Chondrocyte (in vitro differentiated cells): ENCODE measurements at regions not wholly inside any gene's neighbourhood (a gene's known extent, or its start where the extent isn't known, plus 50 kb on each side); places are given as distances from the start of the nearest gene placed in this dataset.

Experiments
- DNase-seq: peaks from one replicate; pipeline ENCODE4 v3.0.0; 2021; ENCODE audit warnings: mixed read lengths, low spot score
- H3K27ac Mint-ChIP-seq: one replicate; pipeline ENCODE4 v1.8.0; 2021; ENCODE audit warnings: mild to moderate bottlenecking, moderate library complexity, mixed read lengths; ENCODE audit not compliant: unreplicated experiment
- H3K27me3 Mint-ChIP-seq: 2 replicates; pipeline ENCODE4 v1.8.0; 2021; ENCODE audit warnings: low read depth, mixed read lengths
- H3K36me3 Mint-ChIP-seq: 2 replicates; pipeline ENCODE4 v1.8.0; 2021; ENCODE audit warnings: low read depth, mixed read lengths
- H3K4me1 Mint-ChIP-seq: 2 replicates; pipeline ENCODE4 v1.8.0; 2021; ENCODE audit warnings: low read depth, mild to moderate bottlenecking, mixed read lengths
- H3K4me3 Mint-ChIP-seq: one replicate; pipeline ENCODE4 v1.8.0; 2021; ENCODE audit warnings: mild to moderate bottlenecking, moderate library complexity, mixed read lengths; ENCODE audit not compliant: unreplicated experiment
- H3K9me3 Mint-ChIP-seq: 2 replicates; pipeline ENCODE4 v1.8.0; 2021; ENCODE audit warnings: low read depth, mixed read lengths
- CTCF ChIP-seq: fragments of 200-600 bp; sonication (generic); IDR thresholded peaks from 2 replicates; pipeline ENCODE4 v1.5.0; 2021; ENCODE audit warnings: antibody characterized with exemption, mild to moderate bottlenecking, moderate library complexity

GRCh38 chr3:194070634-194071409 lies 65.1 kb upstream of the HES1 start:
- no peak for TF ChIP-seq CTCF
- Mint-ChIP-seq H3K9me3 (peaks cover 35% of the 10 kb centered on the region), H3K27ac (no peak overlapping the region), H3K36me3 (peaks cover 17% of the 10 kb centered on the region), H3K4me1 (peaks cover 22% of the 10 kb centered on the region), H3K27me3 (peaks cover 30% of the 10 kb centered on the region), H3K4me3 (no peak overlapping the region)
- no peak for DNase-seq

GRCh38 chr3:194072097-194072428 lies 63.9 kb upstream of the HES1 start:
- Mint-ChIP-seq H3K27me3 (peaks cover 34% of the 10 kb centered on the region), H3K36me3 (peaks cover 8% of the 10 kb centered on the region), H3K9me3 (peaks cover 22% of the 10 kb centered on the region), H3K27ac (no peak overlapping the region), H3K4me3 (no peak overlapping the region), H3K4me1 (peaks cover 25% of the 10 kb centered on the region)
- DNase-seq = no peak
- TF ChIP-seq CTCF = no peak

GRCh38 chr3:194072691-194073279 lies 63.2 kb upstream of the HES1 start:
- TF ChIP-seq CTCF = no peak
- Mint-ChIP-seq H3K9me3 (peaks cover 15% of the 10 kb centered on the region), H3K27ac (no peak overlapping the region), H3K4me1 (peaks cover 25% of the 10 kb centered on the region), H3K36me3 (peaks cover under 1% of the 10 kb centered on the region), H3K4me3 (no peak overlapping the region), H3K27me3 (peaks cover 34% of the 10 kb centered on the region)
- no peak for DNase-seq

GRCh38 chr3:194073926-194074325 lies 62.0 kb upstream of the HES1 start:
- Mint-ChIP-seq H3K4me1 (peaks cover 25% of the 10 kb centered on the region), H3K9me3 (peaks cover 9% of the 10 kb centered on the region), H3K4me3 (no peak overlapping the region), H3K27me3 (peaks cover 39% of the 10 kb centered on the region), H3K27ac (no peak overlapping the region), H3K36me3 (no peaks in the 10 kb centered on the region)
- no peak for TF ChIP-seq CTCF
- DNase-seq = no peak

GRCh38 chr3:194075088-194075615 lies 60.8 kb upstream of the HES1 start:
- Mint-ChIP-seq H3K27me3 (peaks cover 50% of the 10 kb centered on the region), H3K4me1 (peaks cover 21% of the 10 kb centered on the region), H3K4me3 (no peak overlapping the region), H3K27ac (no peak overlapping the region), H3K9me3 (no peaks in the 10 kb centered on the region), H3K36me3 (no peaks in the 10 kb centered on the region)
- no peak for TF ChIP-seq CTCF
- DNase-seq = no peak
